AG04450 (cell line): ENCODE measurements at regions not wholly inside any gene's neighbourhood (a gene's known extent, or its start where the extent isn't known, plus 50 kb on each side); places are given as distances from the start of the nearest gene placed in this dataset.
"Not testable (repeated sequence)": the region's sequence is repeated elsewhere in the genome, so short reads cannot be mapped to it uniquely, and the experiment has no call there.

Source experiments
- CTCF ChIA-PET: fragments of 300-600, 350-600 bp; formaldehyde crosslinking; extraction: SDS; loops from one replicate; lab custom pipeline; 2022; ENCODE audit warnings: antibody characterized with exemption, inconsistent platforms; lab: Charles Lee
- POLR2A ChIA-PET: fragments of 350-600 bp; formaldehyde crosslinking; extraction: SDS; loops from one replicate; lab custom pipeline; 2021; ENCODE audit warnings: antibody characterized with exemption, inconsistent platforms; lab: Yijun Ruan, JAX
- DNase-seq: peaks from one replicate; pipeline ENCODE4 v3.0.0-alpha.2; 2011; ENCODE audit warnings: low read depth, low spot score
- H3K27ac ChIP-seq: one replicate; pipeline ENCODE4 v1.5.1; 2012; ENCODE audit warnings: low read depth, low read length, control low read depth
- H3K27me3 ChIP-seq: one replicate; pipeline ENCODE4 v1.6.0; 2012; ENCODE audit warnings: low read length; ENCODE audit not compliant: control insufficient read depth, insufficient read depth
- H3K4me3 ChIP-seq: 2 replicates; pipeline ENCODE4 v1.5.1; 2011; ENCODE audit warnings: mild to moderate bottlenecking, low read depth, low read length, control low read depth
- H3K9me3 ChIP-seq: 2 replicates; pipeline ENCODE4 v1.5.1; 2012; ENCODE audit warnings: low read length; ENCODE audit not compliant: control insufficient read depth, insufficient read depth
- TF ChIP-seq, protein P1 (sequence below): IDR thresholded peaks from 2 replicates; pipeline ENCODE4 v1.5.1; 2011; ENCODE audit warnings: low read depth, low read length, control low read depth, inconsistent platforms

DNA sequence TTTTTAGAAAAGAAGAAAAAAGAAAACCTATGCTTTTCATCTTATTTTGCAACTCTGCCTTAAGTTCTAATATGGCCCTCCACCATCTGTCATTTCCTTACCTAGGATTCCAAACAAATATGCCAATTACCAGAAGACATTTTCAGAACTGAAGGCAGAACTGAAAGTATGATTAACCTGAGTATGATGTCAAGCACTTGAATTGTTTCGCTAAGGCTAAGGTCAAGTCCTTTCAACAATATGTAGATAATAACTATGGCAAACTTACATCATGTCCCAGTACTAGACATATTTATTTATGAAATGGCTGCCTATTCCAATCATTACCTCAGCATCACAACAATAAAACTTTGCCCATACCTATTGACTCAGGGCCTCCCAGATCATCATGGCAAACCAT, 91.0 kb downstream of the OR13H1 start:
- TF ChIP-seq, protein P1, sequence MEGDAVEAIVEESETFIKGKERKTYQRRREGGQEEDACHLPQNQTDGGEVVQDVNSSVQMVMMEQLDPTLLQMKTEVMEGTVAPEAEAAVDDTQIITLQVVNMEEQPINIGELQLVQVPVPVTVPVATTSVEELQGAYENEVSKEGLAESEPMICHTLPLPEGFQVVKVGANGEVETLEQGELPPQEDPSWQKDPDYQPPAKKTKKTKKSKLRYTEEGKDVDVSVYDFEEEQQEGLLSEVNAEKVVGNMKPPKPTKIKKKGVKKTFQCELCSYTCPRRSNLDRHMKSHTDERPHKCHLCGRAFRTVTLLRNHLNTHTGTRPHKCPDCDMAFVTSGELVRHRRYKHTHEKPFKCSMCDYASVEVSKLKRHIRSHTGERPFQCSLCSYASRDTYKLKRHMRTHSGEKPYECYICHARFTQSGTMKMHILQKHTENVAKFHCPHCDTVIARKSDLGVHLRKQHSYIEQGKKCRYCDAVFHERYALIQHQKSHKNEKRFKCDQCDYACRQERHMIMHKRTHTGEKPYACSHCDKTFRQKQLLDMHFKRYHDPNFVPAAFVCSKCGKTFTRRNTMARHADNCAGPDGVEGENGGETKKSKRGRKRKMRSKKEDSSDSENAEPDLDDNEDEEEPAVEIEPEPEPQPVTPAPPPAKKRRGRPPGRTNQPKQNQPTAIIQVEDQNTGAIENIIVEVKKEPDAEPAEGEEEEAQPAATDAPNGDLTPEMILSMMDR: no peak
- Histone ChIP-seq H3K9me3 (no peaks in the 10 kb centered on the region), H3K4me3 (no peak overlapping the region), H3K27ac (no peak overlapping the region), H3K27me3 (no peaks in the 10 kb centered on the region)
- POLR2A ChIA-PET: no interaction called here
- no peak for DNase-seq
- CTCF ChIA-PET: no interaction called here

- POLR2A ChIA-PET: no interaction called here
- H3K27ac ChIP-seq: no peak overlapping the region
- TF ChIP-seq, protein P1: no peak
- CTCF ChIA-PET: no interaction called here
- H3K9me3 ChIP-seq: no peaks in the 10 kb centered on the region
- DNase-seq: no peak
- H3K27me3 ChIP-seq: no peaks in the 10 kb centered on the region
- H3K4me3 ChIP-seq: no peak overlapping the region
These were observed 102.2 kb downstream of the OR13H1 start for GRCh38 chrX:131646106-131646505.

- Histone ChIP-seq H3K4me3 (no peak overlapping the region), H3K27me3 (no peaks in the 10 kb centered on the region), H3K9me3 (no peaks in the 10 kb centered on the region), H3K27ac (no peak overlapping the region)
- CTCF ChIA-PET: no interaction called here
- POLR2A ChIA-PET: no interaction called here
- DNase-seq: no peak
- TF ChIP-seq, protein P1: no peak
These were observed 105.9 kb downstream of the OR13H1 start for GRCh38 chrX:131649741-131650140.

- no peak for DNase-seq
- TF ChIP-seq, protein P1: no peak
- no peak overlapping the region for H3K4me3 ChIP-seq
- CTCF ChIA-PET: no interaction called here
- POLR2A ChIA-PET: no interaction called here
- no peak overlapping the region for H3K27ac ChIP-seq
- no peaks in the 10 kb centered on the region for H3K9me3 ChIP-seq
- no peaks in the 10 kb centered on the region for H3K27me3 ChIP-seq
These were observed 107.0 kb downstream of the OR13H1 start for GRCh38 chrX:131650637-131651410.

GRCh38 chrX:131663726-131664125, 119.9 kb downstream of the OR13H1 start:
- POLR2A ChIA-PET, H3K27ac ChIP-seq, CTCF ChIA-PET, H3K27me3 ChIP-seq, H3K9me3 ChIP-seq, H3K4me3 ChIP-seq, DNase-seq: not testable (repeated sequence)
